Hindlimb muscle (tissue), 1 donor: ENCODE measurements at regions not wholly inside any gene's neighbourhood (a gene's known extent, or its start where the extent isn't known, plus 50 kb on each side); places are given as distances from the start of the nearest gene placed in this dataset.
"Not testable (repeated sequence)": the region's sequence is repeated elsewhere in the genome, so short reads cannot be mapped to it uniquely, and the experiment has no call there.

ENCODE experiments used
- DNase-seq: peaks from one replicate; pipeline ENCODE4 v3.0.0-alpha.2; 2013

DNA sequence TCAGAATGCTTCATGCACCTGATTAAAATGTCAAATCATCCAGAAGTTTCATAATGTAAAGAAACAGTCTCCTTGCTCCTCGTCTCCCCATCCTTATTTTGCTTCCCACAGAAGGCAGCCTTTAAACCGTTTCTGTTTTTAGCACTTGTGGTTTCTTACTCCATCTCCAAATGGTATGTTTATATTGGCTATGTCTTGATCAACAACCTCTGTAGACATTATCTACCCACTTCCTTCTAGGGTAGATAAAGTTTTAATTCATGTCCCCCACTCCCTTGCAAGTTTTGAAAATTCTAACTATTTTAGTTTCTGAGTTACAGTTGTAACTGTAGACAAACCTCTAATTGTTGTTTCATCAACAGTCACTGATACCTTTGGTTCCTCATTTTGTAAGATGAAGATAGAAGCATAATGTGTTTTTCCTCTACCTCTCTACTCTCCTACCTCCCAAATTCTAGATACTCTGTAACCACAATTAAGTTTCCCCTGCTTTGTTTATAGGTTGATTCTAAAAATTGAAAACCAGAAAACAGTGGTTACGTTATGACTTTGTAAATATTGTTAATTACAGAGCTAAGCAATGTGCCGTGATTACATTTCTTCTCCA, 291.7 kb upstream of the GATB start:
- DNase-seq, result no peak

DNA sequence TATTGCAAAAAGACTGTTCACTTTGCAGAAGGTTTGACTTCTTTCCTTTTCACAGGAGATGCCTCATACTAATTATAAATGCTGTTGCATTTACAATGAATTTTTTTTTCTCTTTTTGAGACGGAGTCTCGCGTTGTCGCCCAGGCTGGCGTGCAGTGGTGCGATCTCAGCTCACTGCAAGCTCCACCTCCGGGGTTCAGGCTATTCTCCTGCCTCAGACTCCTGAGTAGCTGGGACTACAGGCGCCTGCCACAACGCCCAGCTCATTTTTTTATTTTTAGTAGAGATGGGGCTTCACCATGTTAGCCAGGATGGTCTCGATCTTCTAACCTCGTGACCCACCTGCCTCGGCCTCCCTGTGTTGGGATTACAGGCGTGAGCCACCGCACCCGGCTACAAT, 290.5 kb upstream of the GATB start:
- not testable (repeated sequence) for DNase-seq

DNA sequence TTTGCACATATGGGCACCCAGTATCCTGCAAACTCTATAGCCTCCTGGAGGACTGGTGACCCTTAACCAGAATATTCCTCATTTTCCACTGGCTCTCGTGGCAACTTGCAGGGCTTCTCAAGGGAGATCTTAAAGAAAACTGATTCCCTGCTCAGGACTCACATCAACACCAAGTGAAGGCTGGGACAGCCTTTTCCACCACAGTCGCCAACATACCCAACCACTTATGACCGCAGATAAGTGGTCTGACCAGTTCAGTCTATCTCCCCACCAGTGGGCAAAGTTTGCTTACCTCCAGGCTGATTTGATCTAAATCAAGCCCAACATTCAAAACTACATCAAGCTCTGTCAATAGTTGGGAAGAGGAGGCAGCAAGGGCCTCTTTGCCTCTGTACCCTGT, 289.3 kb upstream of the GATB start:
- no peak for DNase-seq

DNA sequence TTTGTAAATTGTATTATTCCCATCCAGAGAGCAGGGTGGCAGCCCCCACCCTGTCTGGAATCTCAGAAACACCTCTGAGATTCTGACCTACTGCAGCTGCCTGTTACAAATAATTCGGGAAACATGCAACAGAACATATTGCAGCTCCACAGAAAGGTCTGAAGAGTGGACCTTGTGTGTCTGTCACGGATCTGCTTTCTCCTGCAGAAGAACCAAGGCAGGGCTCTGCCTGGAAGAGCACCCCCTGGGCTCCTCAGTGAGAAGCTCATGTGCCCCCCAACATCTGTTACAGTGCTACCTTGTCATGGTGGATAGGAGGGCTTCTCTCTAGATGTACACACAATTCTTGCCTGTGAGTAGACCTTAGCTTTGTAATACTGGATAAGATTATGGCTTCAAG, 286.6 kb upstream of the GATB start:
- no peak for DNase-seq

DNA sequence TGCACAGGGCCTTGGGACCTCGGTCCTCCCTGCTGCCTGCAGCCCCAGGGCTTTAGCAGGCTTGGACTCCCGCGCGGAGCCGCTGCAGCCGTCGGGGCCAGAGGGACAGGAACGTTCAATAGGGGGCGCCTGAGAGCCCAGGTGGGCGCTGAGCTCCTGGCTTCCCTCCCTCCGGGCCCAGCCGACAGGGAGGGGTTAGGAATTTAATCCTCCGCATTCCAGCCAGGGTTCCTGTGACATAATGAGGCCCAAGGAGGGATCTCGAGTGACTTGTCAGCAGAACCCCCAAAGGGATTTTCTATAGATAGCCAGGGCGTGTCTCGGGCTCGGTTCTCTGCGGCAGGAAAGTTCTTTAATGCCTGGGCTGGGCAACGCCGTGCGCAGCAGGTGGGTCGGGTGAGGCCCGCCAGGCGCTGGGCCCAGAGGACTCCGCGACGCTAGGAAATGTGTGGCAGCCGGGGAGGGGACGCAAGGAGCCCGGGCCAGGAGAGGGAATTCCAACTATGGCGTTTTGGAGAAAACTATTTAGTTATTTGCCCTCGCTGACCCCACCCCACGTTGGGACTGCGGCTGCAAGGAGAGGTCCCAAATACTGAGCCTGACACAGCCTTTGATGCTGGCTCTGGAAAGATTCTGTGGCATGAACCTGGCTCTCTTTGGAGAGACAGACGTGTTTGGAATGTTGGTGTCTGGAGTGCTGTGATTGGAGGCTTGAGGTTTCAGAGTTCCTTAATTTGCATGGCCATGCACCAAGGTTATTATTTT, 285.2 kb upstream of the GATB start:
- no peak for DNase-seq

DNA sequence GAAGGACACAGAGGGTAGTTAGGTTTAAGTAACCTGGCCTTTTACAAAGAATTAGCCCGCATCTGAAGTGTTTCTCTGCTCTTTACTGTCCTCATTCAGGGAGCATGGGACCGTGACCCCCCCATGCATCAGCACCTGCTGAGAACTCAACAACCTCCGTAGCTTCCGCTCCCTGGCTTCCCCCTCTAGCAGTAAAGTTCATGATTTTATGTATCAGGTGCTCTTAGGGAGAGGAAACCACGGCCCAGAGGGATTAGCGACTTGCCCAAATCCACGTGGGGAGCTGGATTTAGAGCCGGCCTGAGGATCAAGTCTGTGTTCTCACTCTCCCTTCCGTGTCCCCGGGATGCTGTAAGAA, 284.6 kb upstream of the GATB start:
- no peak for DNase-seq

DNA sequence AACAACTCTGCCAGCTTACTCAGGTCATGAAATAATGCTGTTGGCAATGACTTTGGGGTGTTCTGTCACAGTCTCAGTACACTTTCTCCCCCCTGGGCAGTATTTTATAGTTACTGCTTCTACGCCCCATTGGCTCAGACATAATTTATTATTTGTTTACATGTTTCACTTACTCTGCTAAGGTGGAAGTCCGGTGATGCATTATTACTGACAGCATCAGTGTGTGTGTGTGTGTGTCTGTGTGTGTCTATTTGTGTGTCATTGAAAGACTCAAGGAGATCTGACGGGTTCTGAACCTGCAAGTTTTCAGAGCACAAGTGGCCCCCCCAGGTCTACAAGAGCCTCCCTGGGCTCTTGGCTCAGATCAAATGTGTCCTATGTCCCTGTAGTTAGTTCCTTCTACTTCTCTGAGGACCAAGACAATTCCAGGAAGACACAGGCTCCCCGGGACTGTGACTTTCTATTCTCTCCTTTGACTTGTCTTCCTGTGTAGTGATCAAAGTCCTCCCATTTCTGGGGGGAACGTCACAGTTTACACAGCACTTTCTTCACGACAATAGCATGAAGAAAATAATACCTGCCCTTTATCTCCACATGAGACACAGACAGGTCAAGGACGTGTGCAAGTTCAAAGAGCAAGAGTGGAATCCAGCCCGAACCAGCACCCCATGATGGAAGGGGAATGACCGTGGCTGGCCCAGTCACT, 283.7 kb upstream of the GATB start:
- DNase-seq, result no peak

DNA sequence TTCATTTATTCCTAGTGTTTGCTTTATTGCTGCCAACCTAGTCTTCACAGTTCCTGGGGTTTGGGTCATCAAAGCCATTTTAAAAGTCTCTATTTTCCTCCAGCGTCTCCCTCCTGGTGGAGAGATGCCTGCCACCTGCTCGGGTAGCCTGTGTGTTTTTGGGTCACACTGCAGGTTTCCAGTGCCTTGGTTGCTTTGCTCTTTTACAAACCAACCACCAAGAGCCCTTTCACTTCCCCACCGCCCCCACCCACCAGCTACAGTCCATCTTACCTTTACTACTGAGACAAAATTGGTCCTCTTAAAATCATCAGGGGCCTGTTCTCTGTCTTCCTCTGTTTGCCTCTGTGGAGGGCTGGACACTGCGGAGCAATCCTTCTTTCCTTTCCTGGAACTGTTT, 280.5 kb upstream of the GATB start:
- DNase-seq, result no peak

DNA sequence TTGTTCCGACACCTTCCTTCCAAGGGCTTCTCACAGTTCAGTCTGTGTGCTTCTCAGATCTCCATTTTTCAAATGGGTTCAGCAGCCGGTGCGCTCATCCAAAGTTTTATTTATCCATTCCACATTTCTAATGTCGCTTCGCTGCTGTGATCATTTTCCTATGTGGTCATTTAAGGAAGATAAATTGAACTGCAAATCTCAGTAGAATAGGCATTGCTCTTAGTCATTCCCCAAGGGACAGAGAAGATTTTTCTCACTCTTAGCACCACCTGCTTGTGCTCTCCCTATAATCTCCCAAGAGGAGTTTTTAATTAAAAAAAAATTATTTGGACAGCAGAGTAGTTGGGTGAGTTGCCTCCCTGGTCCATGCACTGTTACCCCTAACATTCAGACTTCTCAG, 278.9 kb upstream of the GATB start:
- no peak for DNase-seq

DNA sequence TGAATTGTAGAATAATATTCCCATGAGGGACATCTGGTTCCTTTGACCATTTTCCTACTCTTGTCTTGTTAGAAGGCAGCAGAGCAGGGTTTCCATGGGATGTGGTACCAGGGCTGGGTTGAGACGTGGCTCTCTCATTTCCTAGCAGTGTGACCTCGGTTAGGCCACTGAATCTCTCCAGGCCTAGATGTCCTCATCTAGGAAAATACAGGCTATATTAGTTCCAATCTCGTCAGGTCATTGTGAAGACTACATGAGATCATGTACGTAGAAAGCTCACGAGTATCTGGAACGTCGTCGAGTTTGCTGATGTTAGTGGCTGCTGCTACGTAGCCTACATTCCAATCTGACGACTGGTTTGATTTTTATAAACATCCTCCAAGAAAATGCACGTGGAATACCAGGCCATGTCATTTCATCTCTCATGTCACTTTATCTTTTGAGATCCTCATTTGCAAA, 278.2 kb upstream of the GATB start:
- DNase-seq, result no peak

DNA sequence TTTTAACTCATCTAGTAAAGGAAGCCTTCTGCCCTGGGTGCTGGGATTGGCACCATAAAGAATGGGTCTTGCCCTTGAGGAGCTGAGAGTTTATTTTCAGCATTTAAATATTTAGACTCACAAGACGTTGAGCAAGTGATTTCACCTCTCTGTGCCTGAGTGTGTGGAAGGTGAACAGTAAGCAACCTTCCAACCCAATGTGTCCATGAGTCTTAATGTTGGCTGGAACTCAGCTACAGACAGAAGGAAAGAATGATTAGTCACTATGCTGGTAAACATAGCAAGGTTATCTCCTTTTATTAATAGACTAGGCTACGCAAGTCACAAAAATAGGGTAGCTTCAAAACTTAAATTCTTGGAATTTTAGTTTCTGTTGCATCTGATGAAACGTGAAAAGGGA, 277.4 kb upstream of the GATB start:
- DNase-seq, result no peak

DNA sequence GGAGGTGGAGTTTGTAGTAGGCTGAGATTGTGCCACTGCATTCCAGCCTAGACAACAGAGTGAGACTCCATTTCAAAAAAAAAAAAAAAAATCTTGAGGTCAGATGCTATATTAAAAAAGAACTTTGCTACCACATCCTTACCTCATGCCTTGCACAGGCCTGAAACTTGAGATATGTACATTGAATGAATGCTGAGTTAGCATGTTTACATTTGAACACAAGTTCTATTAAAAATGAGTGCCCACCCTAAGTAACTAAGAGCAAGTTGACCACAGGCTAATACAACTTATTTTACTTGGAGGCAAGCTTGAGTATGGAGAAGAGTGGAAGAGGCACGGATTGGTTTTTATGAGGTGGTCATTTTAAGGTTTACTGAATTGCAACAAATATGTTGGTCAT, 276.6 kb upstream of the GATB start:
- DNase-seq, result no peak

DNA sequence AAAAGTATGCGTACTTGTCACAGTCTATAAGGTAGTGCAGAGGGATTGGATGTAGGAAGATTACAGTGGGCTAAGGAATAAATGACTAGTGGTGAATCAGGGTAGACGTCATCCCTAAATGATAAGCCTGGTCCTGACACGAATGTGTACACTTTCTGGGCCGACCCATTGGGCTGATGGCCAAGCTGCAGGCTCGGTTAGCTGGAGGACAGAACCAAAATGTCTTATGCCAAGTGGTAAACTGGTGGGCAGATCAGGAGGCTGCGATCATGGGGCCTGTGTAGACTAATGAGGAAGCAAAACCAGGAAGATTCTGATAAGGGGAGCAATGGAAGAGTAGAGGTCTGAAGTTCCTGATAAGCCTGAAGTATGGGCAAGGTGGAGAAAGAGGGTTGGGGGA, 272.8 kb upstream of the GATB start:
- no peak for DNase-seq

DNA sequence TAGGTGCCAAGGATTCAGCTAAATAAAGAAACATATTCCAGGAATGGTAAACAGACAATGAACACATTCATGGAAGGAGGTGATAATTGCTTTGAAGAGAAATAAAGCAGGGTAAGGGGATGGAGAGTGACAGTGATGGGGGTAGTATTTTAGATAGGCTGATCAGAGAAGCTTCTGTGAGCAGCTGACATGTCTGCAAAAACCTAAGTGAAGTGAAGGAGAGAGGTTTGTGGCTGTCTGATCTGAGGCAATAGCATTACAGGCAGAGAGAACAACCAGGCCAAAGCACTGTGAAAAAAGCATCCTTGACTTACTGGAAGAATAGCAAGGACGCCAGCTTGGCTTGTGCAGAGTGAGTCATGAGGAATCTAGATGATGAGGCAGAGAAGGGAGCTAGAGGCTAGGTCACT, 271.9 kb upstream of the GATB start:
- no peak for DNase-seq

DNA sequence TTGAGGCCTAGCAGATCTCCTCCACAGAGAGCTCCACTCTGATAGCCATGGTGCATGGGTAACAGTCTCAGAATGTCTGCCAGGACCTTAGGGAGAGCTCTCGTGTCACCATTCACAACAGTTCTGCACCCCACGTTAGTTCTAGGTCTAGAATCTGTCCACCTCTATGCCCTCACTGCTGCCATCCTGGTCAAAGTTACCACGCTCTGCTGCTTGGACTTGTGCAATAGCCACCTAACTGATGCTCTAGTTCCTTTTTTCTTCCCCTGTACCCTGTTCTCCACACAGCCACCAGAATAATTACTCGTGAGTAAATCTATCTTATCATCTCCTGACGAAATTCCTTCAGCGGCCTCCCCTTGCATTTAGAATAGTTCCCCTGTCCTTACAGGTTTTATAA, 268.8 kb upstream of the GATB start:
- DNase-seq, result no peak

DNA sequence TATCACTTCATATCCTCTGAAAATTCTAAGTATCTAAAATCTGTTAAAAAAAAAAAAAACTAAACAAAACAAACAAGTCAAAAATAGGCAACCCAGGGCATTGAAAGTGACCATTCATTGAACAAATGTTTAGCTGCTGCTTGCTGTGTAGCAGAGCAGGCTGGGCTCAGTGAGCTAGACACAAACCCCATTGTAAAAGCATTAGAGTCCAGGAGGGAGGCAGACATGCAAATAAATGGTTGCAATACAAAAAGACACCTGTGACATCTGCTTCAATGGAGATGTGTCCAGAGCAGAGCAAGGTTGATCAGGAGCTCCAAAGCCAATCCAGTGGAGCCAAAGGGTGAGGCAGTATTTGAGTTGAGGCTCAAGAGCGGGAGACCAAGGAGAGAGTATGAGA, 267.3 kb upstream of the GATB start:
- no peak for DNase-seq

DNA sequence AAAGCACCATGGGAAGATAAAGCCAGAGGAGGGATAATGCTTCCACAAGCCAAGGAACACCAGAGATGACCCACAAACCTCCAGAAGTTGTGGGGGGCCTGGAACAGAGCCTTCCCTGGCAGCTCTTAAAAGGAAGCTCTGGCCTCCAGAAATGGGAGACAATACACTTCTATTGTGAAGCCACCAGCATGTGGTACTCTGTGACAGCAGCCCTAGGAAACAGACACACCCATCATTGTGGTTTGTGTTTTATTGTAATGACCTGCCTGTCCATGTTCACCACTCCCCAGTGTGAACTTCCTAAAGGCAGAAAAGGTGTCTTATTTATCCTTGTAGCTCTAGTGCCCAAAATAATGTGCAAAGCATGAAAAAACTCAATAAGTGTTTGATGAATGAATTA, 264.1 kb upstream of the GATB start:
- no peak for DNase-seq

DNA sequence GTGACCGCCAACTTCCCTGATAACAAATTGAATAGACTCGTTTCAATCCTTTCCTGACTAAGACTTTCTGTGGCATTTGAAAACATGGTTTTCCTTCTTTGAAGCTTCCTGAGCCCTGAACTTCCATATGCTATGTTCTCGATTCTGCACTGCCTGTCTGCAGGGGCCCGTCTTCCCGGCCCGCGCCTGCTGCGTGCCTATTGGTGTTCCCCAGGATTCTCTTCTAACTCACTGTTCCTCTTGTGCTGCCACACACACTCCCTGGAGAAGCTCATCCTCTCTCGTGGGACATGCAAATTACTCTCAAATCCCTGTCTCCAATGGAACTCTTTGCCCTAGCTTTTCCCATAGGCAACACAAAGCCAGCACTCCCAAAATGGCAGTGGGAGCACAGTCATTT, 262.9 kb upstream of the GATB start:
- no peak for DNase-seq

DNA sequence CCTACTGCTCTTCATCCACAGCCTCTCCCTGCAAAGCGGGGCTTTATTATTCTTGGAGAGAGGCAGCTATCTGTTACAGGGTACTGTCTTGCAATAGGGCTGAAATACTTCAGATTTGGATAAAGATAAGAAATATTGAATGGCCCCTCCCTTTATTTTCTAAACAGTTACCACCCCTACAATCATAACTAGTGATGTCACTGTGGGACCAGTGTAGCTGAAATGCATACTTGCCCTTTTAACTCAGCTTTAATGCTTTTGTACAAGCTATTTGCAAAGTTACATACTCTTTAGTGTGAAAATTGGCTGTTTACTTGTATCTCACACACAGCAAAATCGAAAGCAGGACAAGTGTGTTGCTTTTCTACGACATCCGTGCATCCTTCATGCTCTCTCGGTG, 261.7 kb upstream of the GATB start:
- no peak for DNase-seq

DNA sequence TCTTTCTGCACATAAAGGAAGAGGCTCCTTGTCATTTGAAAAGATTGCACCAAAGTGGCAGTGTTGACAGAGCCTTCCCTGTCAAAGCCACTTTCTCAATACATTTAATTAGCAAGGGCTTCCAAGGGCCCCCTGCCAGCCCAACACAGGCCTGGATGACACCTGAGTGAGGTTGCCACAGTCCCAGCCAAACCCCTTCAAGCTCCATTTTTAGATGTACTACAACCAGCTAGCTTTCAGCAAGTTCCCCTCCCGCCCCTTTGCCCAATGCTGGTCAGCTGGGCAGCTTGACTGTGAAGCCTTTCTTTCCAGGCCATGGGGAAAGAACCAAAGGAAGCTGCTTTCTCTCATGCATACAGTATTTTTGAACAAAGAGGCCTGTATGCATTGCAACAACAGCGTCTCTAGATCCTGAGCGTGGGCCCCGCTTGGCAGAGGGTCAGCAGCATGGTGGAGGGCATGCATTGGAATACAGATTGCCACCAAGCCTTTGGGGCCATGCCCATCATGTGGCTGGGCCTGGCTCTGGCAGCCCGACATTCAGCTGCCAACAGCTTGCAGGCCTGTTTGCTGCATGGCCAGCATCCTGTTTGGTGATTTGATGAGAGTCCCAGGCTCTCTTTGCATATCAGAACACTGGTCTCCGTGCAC, 261.1 kb upstream of the GATB start:
- DNase-seq, result no peak

DNA sequence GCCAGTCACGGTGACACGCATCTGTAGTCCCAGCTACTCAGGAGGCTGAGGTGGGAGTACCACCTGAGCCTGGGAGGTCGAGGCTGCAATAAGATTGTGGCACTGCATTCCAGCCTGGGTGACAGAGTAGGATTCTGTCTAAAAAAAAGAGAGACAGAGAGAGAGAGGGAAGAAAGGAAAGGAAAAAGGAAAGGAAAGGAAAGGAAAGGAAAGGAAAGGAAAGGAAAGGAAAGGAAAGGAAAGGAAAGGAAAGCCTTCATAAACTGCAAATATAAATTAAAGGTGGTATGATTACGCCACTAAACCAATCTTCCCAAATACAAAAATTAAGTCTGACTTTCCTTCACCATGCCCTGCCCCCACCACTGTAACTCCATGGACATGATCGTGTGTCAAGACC, 259.3 kb upstream of the GATB start:
- DNase-seq, result no peak

DNA sequence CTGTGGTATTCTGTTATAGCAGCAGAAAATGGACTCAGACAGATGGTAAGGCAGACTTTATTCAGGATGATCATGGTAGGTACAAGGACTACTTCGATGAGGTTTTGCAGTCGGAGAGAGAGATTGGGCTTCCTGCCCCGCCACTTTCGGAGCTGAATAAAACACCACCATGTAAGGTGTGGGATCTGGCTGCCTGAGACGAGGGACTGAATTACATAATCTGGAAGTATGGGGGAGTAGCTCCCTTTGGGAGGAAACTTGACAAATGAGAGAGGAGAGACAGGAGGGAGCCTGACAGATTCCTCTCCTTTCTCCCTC, 255.5 kb upstream of the GATB start:
- DNase-seq, result no peak

DNA sequence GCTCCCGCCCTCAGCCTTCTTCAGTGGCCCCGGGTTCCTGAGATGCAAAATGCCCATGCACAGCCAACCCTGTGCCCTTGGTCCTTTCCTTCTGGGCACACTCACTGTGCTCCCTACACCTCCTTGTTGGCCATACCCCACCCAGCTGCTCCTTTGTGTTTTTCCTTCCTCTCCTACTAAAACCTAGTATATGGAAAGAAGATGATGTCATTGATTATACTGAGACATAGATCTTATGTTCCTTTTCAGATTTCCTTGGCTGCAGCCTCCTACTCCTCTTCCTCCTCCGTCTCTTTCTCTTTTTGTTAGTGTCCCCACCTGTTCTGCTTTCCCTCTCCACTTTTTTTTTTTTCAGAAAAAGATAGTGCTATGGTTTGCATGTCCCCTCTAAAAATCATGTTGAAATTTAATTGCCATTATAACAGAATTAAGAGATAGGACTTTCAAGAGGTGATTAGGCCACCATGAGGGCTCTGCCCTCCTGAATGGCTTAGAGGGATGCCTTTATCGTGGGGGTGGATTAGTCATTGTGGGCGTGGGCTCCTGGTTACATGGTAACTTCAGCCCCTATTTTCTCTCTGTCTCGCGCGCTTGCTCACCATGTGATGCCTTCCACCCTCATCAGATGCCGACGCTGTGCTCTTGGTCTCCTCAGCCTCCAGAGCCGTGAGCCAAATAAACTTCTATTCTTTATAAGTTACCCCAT, 254.9 kb upstream of the GATB start:
- no peak for DNase-seq
